IMR-90 (cell line): ENCODE measurements at regions not wholly inside any gene's neighbourhood (a gene's known extent, or its start where the extent isn't known, plus 50 kb on each side); places are given as distances from the start of the nearest gene placed in this dataset.

Source experiments
- ATAC-seq: fragments of 200-7000 bp; cut with Tn5 transposase; 2 replicates; pipeline ENCODE4 v1.9.1; 2020; ENCODE audit warnings: low read depth, mild to moderate bottlenecking, moderate library complexity
- BruUV-seq: library from RNA; stranded (reverse); fragments of 400-500 nt; replicated peaks from 2 replicates; lab custom pipeline; 2021; lab: Mats Ljungman, UMichigan
- CTCF ChIA-PET: fragments of 300-600 bp; formaldehyde crosslinking; extraction: SDS; loops from one replicate; lab custom pipeline; 2021; ENCODE audit warnings: antibody characterized with exemption; lab: Yijun Ruan, JAX
- POLR2A ChIA-PET: fragments of 300-600 bp; sonication (Branson Sonifier 250); formaldehyde crosslinking; loops from one replicate; lab custom pipeline; 2022; ENCODE audit warnings: antibody characterized with exemption; ENCODE audit not compliant: unreplicated experiment; lab: Charles Lee
- DNase-seq: peaks from one replicate; pipeline ENCODE4 v3.0.0; 2013
- H2AFZ ChIP-seq: replicated peaks from 2 replicates; pipeline ENCODE3; 2013; ENCODE audit warnings: low read length, mild to moderate bottlenecking; ENCODE audit not compliant: poor library complexity
- H2AK5ac ChIP-seq: 2 replicates; pipeline ENCODE4 v1.6.1; 2013; ENCODE audit warnings: low read depth, low read length, inconsistent platforms
- H2AK9ac ChIP-seq: replicated peaks from 2 replicates; pipeline ENCODE3; 2013; ENCODE audit warnings: mild to moderate bottlenecking, low read depth, low read length, moderate library complexity; ENCODE audit not compliant: poor library complexity
- H2BK120ac ChIP-seq: 2 replicates; pipeline ENCODE4 v1.6.1; 2013; ENCODE audit warnings: low read depth, low read length, inconsistent platforms
- H2BK15ac ChIP-seq: 3 replicates; pipeline ENCODE4 v1.6.1; 2013; ENCODE audit warnings: low read depth, low read length, inconsistent platforms
- H2BK20ac ChIP-seq: 2 replicates; pipeline ENCODE4 v1.6.1; 2013; ENCODE audit warnings: low read depth, mild to moderate bottlenecking, inconsistent platforms, low read length, moderate library complexity
- H2BK5ac ChIP-seq: 2 replicates; pipeline ENCODE4 v1.6.1; 2013; ENCODE audit warnings: mild to moderate bottlenecking, low read depth, low read length, inconsistent platforms; ENCODE audit not compliant: poor library complexity, severe bottlenecking
- H3K14ac ChIP-seq: replicated peaks from 2 replicates; pipeline ENCODE4 v1.6.1; 2013; ENCODE audit warnings: low read depth, low read length, inconsistent platforms
- H3K18ac ChIP-seq: 2 replicates; pipeline ENCODE4 v1.6.1; 2013; ENCODE audit warnings: low read depth, low read length, control low read depth
- H3K23ac ChIP-seq: 2 replicates; pipeline ENCODE4 v1.6.1; 2013; ENCODE audit warnings: low read depth, low read length, inconsistent platforms
- H3K27ac ChIP-seq: 2 replicates; pipeline ENCODE4 v1.5.1; 2013; ENCODE audit warnings: mild to moderate bottlenecking, control low read depth, low read length; ENCODE audit not compliant: insufficient read depth
- H3K27me3 ChIP-seq: 2 replicates; pipeline ENCODE4 v1.6.1; 2013; ENCODE audit warnings: low read length; ENCODE audit not compliant: control insufficient read depth, insufficient read depth
- H3K36me3 ChIP-seq: 2 replicates; pipeline ENCODE4 v1.6.1; 2013; ENCODE audit warnings: low read length, mixed read lengths; ENCODE audit not compliant: control insufficient read depth, insufficient read depth
- H3K4ac ChIP-seq: 2 replicates; pipeline ENCODE4 v1.6.1; 2013; ENCODE audit warnings: low read depth, low read length, inconsistent platforms
- H3K4me1 ChIP-seq: 2 replicates; pipeline ENCODE4 v1.6.1; 2013; ENCODE audit warnings: low read length, mixed read lengths; ENCODE audit not compliant: control insufficient read depth, insufficient read depth
- H3K4me2 ChIP-seq: 2 replicates; pipeline ENCODE4 v1.6.1; 2013; ENCODE audit warnings: low read depth, mild to moderate bottlenecking, control low read depth, low read length, moderate library complexity
- H3K4me3 ChIP-seq: 2 replicates; pipeline ENCODE4 v1.5.1; 2013; ENCODE audit warnings: low read depth, mild to moderate bottlenecking, control low read depth, low read length, moderate library complexity; ENCODE audit not compliant: insufficient read depth
- H3K56ac ChIP-seq: 2 replicates; pipeline ENCODE4 v1.6.1; 2013; ENCODE audit warnings: low read length, inconsistent platforms; ENCODE audit not compliant: insufficient read depth; ENCODE audit errors: extremely low read depth
- H3K79me1 ChIP-seq, 2 experiments: 2 replicates each; pipeline ENCODE4 v1.6.1; 2013; ENCODE audit warnings: low read length in 2 of 2, inconsistent platforms in 1 of 2, low read depth in 1 of 2
- H3K9ac ChIP-seq: 2 replicates; pipeline ENCODE4 v1.6.1; 2013; ENCODE audit warnings: low read depth, low read length, control low read depth
- H3K9me1 ChIP-seq: 2 replicates; pipeline ENCODE4 v1.6.1; 2013; ENCODE audit warnings: low read length, inconsistent platforms; ENCODE audit not compliant: insufficient read depth
- H3K9me3 ChIP-seq: 2 replicates; pipeline ENCODE4 v1.6.1; 2013; ENCODE audit warnings: low read length; ENCODE audit not compliant: control insufficient read depth, insufficient read depth
- H4K20me1 ChIP-seq: 2 replicates; pipeline ENCODE4 v1.6.1; 2013; ENCODE audit warnings: low read length, inconsistent platforms; ENCODE audit not compliant: insufficient read depth
- H4K5ac ChIP-seq: 2 replicates; pipeline ENCODE4 v1.6.1; 2013; ENCODE audit warnings: mild to moderate bottlenecking, low read depth, low read length, control low read depth
- H4K8ac ChIP-seq, 2 experiments: 2 replicates each; pipeline ENCODE4 v1.6.1; 2013; ENCODE audit warnings: low read depth in 2 of 2, low read length in 2 of 2, control low read depth in 1 of 2, inconsistent platforms in 1 of 2
- H4K91ac ChIP-seq: 2 replicates; pipeline ENCODE4 v1.6.1; 2013; ENCODE audit warnings: low read depth, low read length, inconsistent platforms; ENCODE audit not compliant: insufficient read depth
- MAZ ChIP-seq: IDR thresholded peaks from 2 replicates; pipeline ENCODE4 v1.6.1; 2012; ENCODE audit warnings: low read depth, mild to moderate bottlenecking, low read length, improper control_type of control experiment, moderate library complexity, borderline replicate concordance
- NFE2L2 ChIP-seq: fragments of 150-350 bp; IDR thresholded peaks from 2 replicates; pipeline ENCODE4 v1.6.1; 2016; ENCODE audit warnings: low read depth, mild to moderate bottlenecking, low read length
- RFX5 ChIP-seq: IDR thresholded peaks from 2 replicates; pipeline ENCODE4 v1.8.0; 2012; ENCODE audit warnings: low read depth, mild to moderate bottlenecking, low read length, moderate library complexity
- WGBS, 2 experiments: methylation state at CpG; one replicate each; pipeline versions ENCODE4 v1.1.5 to v1.1.7; 2013; ENCODE audit warnings: missing lambda C conversion rate in 2 of 2; ENCODE audit not compliant: insufficient read length in 1 of 2; ENCODE audit errors: extremely low coverage in 2 of 2; 5-methylcytosine and 5-hydroxymethylcytosine counted together
- dilution Hi-C: fragments of 300-500 bp; cut with HindIII; formaldehyde crosslinking; loops from one replicate; pipeline ENCODE4 v1.14.3; 2018; ENCODE audit warnings: low sequenced_read_pairs; ENCODE audit not compliant: unreplicated experiment
- in situ Hi-C: fragments of 300-500 bp; cut with MboI; formaldehyde crosslinking; loops from 3 replicates; pipeline ENCODE4 v1.14.3; 2019; ENCODE audit warnings: low sequenced_read_pairs, inconsistent platforms, mixed read lengths
- intact Hi-C: fragments of 100-400 bp; cut with micrococcal nuclease; formaldehyde crosslinking; loops from 2 replicates; pipeline ENCODE4 v1.10.0; 2022
- TF ChIP-seq, protein P1 (sequence below): conservative IDR thresholded peaks from 2 replicates; pipeline ENCODE4 v1.5.1; 2012; ENCODE audit warnings: mild to moderate bottlenecking, low read depth, low read length, improper control_type of control experiment

GRCh38 chr9:89770531-89771174 is 165.8 kb downstream of the GADD45G start:
- in situ Hi-C loops = no loop called here

More at GRCh38 chr9:89770531-89771174, 165.8 kb downstream of the GADD45G start:
- Histone ChIP-seq H2AK9ac (no peak overlapping the region), H4K5ac (no peak overlapping the region), H2BK20ac (no peak overlapping the region), H3K9me3 (no peaks in the 10 kb centered on the region), H3K4me1 (no peaks in the 10 kb centered on the region), H2AK5ac (no peak overlapping the region), H3K4me2 (no peak overlapping the region), H2BK120ac (no peak overlapping the region), H3K27ac (no peak overlapping the region), H3K4me3 (no peak overlapping the region), H2AFZ (no peak overlapping the region), H3K27me3 (no peaks in the 10 kb centered on the region), H3K14ac (no peak overlapping the region), H4K91ac (no peak overlapping the region), H4K20me1 (no peaks in the 10 kb centered on the region), H3K9ac (no peak overlapping the region), H3K36me3 (no peaks in the 10 kb centered on the region), H3K9me1 (no peaks in the 10 kb centered on the region), H3K4ac (no peak overlapping the region), H2BK5ac (no peak overlapping the region), H4K8ac (no peak overlapping the region), H3K23ac (no peak overlapping the region), H3K18ac (no peak overlapping the region), H2BK15ac (no peak overlapping the region), H3K56ac (no peak overlapping the region), H3K79me1 (no peaks in the 10 kb centered on the region)
- TF ChIP-seq NFE2L2 = no peak
- no peak for TF ChIP-seq RFX5
- TF ChIP-seq, protein P1, sequence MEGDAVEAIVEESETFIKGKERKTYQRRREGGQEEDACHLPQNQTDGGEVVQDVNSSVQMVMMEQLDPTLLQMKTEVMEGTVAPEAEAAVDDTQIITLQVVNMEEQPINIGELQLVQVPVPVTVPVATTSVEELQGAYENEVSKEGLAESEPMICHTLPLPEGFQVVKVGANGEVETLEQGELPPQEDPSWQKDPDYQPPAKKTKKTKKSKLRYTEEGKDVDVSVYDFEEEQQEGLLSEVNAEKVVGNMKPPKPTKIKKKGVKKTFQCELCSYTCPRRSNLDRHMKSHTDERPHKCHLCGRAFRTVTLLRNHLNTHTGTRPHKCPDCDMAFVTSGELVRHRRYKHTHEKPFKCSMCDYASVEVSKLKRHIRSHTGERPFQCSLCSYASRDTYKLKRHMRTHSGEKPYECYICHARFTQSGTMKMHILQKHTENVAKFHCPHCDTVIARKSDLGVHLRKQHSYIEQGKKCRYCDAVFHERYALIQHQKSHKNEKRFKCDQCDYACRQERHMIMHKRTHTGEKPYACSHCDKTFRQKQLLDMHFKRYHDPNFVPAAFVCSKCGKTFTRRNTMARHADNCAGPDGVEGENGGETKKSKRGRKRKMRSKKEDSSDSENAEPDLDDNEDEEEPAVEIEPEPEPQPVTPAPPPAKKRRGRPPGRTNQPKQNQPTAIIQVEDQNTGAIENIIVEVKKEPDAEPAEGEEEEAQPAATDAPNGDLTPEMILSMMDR = no peak
- TF ChIP-seq MAZ = no peak
- 41% methylated on average over 5 of the region's 8 CpGs; no CpG with 5 or more reads in 1 of the 2 experiments for WGBS, 2 experiments
- POLR2A ChIA-PET = no interaction called here
- intact Hi-C loops = no loop called here
- CTCF ChIA-PET = no interaction called here
- ATAC-seq (no peak), DNase-seq (no peak)
- BruUV-seq = no TSS peak
- dilution Hi-C loops = no loop called here
